ENCODE measurements at regions not wholly inside any gene's neighbourhood (a gene's known extent, or its start where the extent isn't known, plus 50 kb on each side); places are given as distances from the start of the nearest gene placed in this dataset.

DNA sequence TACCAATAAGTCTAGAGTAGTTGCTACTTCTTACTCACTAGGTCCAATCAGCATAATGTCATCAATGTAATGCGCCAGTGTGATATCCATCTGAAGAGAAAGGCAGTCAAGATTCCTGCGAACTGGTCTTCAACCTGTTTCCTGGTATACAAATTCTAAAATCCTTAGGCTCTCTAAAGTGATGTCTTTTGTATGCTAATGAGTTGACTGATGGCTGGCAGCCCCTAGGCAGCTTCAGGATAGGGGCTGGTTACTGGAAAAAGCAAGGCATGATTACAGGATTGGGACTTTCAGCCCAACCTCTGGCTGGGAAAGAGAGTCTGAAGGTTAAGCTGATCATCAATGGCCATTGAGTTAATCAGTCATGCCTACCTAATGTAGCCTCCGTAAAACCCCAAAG is 250.2 kb upstream of the PTER start:
- no CpG with 5 or more reads among the region's 3 CpGs for WGBS (ENCODE audit: extremely low coverage, insufficient coverage, low lambda C conversion rate)
- H2BK120ac ChIP-seq (ENCODE audit: low read depth, low read length), result no peak overlapping the region
- no peaks in the 10 kb centered on the region for H3K79me2 ChIP-seq (ENCODE audit: control insufficient read depth, insufficient read depth, low read length)
- no peaks in the 10 kb centered on the region for H3K4me1 ChIP-seq (ENCODE audit: control insufficient read depth, low read depth, low read length)
- no peak overlapping the region for H3K18ac ChIP-seq (ENCODE audit: low read length)
- H3K4me3 ChIP-seq (ENCODE audit: low read length), result no peak overlapping the region
- H3K27me3 ChIP-seq (ENCODE audit: insufficient read depth, low read length, poor library complexity), result no peaks in the 10 kb centered on the region
- H3K23ac ChIP-seq (ENCODE audit: low read length), result no peak overlapping the region
- no peak overlapping the region for H2BK15ac ChIP-seq (replicated peaks; ENCODE audit: low read depth)
- DNase-seq, result peak; percentile 57
- H3K4ac ChIP-seq (ENCODE audit: low read depth, low read length), result no peak overlapping the region
- H4K5ac ChIP-seq (ENCODE audit: low read length), result no peak overlapping the region
- H2AK5ac ChIP-seq (ENCODE audit: low read length), result no peak overlapping the region
- H3K9ac ChIP-seq (ENCODE audit: low read length), result no peak overlapping the region
- H3K36me3 ChIP-seq (ENCODE audit: control insufficient read depth, insufficient read depth, low read length), result no peaks in the 10 kb centered on the region
- H4K8ac ChIP-seq (ENCODE audit: low read depth, low read length), result no peak overlapping the region
- no peak overlapping the region for H3K27ac ChIP-seq (ENCODE audit: low read depth, low read length)
- no peak overlapping the region for H3K4me2 ChIP-seq (ENCODE audit: low read length)
- H3K79me1 ChIP-seq (ENCODE audit: low read length), result no peaks in the 10 kb centered on the region
- no peak overlapping the region for H3K56ac ChIP-seq (ENCODE audit: low read length)
- no peak overlapping the region for H2BK5ac ChIP-seq (ENCODE audit: low read length)

DNA sequence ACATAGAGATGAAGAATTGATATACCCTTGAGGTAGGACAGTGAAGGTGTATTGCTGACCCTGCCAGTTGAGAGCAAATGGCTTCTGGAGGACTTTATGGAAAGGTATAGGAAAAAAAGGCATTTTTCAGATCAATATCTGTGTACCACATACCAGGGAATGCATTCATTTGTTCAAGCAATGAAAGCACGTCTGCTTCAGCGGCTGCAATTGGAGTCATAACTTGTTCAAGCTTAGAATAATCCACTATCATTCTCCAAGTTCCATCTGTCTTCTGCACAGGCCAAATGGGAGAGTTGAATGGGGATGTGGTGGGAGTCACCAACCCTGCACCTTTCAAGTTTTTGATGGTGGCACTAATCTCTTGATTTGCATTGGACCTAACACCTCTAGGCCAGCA is 249.6 kb upstream of the PTER start:
- WGBS (ENCODE audit: extremely low coverage, insufficient coverage, low lambda C conversion rate), result no CpG with 5 or more reads among the region's 2 CpGs
- Histone ChIP-seq H4K5ac (ENCODE audit: low read length) (no peak overlapping the region), H3K79me2 (ENCODE audit: control insufficient read depth, insufficient read depth, low read length) (no peaks in the 10 kb centered on the region), H3K79me1 (ENCODE audit: low read length) (no peaks in the 10 kb centered on the region), H3K9ac (ENCODE audit: low read length) (no peak overlapping the region), H2BK120ac (ENCODE audit: low read depth, low read length) (no peak overlapping the region), H4K8ac (ENCODE audit: low read depth, low read length) (no peak overlapping the region), H2BK15ac (replicated peaks; ENCODE audit: low read depth) (no peak overlapping the region), H3K27ac (ENCODE audit: low read depth, low read length) (no peak overlapping the region), H3K18ac (ENCODE audit: low read length) (no peak overlapping the region), H3K4ac (ENCODE audit: low read depth, low read length) (no peak overlapping the region), H3K56ac (ENCODE audit: low read length) (no peak overlapping the region), H3K27me3 (ENCODE audit: insufficient read depth, low read length, poor library complexity) (no peaks in the 10 kb centered on the region), H2BK5ac (ENCODE audit: low read length) (no peak overlapping the region), H3K36me3 (ENCODE audit: control insufficient read depth, insufficient read depth, low read length) (no peaks in the 10 kb centered on the region), H3K4me1 (ENCODE audit: control insufficient read depth, low read depth, low read length) (no peaks in the 10 kb centered on the region), H3K4me3 (ENCODE audit: low read length) (no peak overlapping the region), H2AK5ac (ENCODE audit: low read length) (no peak overlapping the region), H3K4me2 (ENCODE audit: low read length) (no peak overlapping the region), H3K23ac (ENCODE audit: low read length) (no peak overlapping the region)
- no peak for DNase-seq

GRCh38 chr10:16192337-16192736 is 244.5 kb upstream of the PTER start:
- Histone ChIP-seq H3K79me1 (ENCODE audit: low read length) (no peaks in the 10 kb centered on the region), H3K56ac (ENCODE audit: low read length) (no peak overlapping the region), H4K8ac (ENCODE audit: low read depth, low read length) (no peak overlapping the region), H3K23ac (ENCODE audit: low read length) (no peak overlapping the region), H2AK5ac (ENCODE audit: low read length) (no peak overlapping the region), H3K4ac (ENCODE audit: low read depth, low read length) (no peak overlapping the region), H3K4me3 (ENCODE audit: low read length) (no peak overlapping the region), H3K27ac (ENCODE audit: low read depth, low read length) (no peak overlapping the region), H3K36me3 (ENCODE audit: control insufficient read depth, insufficient read depth, low read length) (no peaks in the 10 kb centered on the region), H2BK15ac (replicated peaks; ENCODE audit: low read depth) (no peak overlapping the region), H4K5ac (ENCODE audit: low read length) (no peak overlapping the region), H3K27me3 (ENCODE audit: insufficient read depth, low read length, poor library complexity) (no peaks in the 10 kb centered on the region), H3K4me1 (ENCODE audit: control insufficient read depth, low read depth, low read length) (no peaks in the 10 kb centered on the region), H3K18ac (ENCODE audit: low read length) (no peak overlapping the region), H2BK5ac (ENCODE audit: low read length) (no peak overlapping the region), H3K79me2 (ENCODE audit: control insufficient read depth, insufficient read depth, low read length) (no peaks in the 10 kb centered on the region), H2BK120ac (ENCODE audit: low read depth, low read length) (no peak overlapping the region), H3K9ac (ENCODE audit: low read length) (no peak overlapping the region), H3K4me2 (ENCODE audit: low read length) (no peak overlapping the region)
- peak; percentile 3 for DNase-seq
- no CpG with 5 or more reads among the region's 5 CpGs for WGBS (ENCODE audit: extremely low coverage, insufficient coverage, low lambda C conversion rate)

- peak overlapping the region; percentile 78 for H3K27ac ChIP-seq (ENCODE audit: low read depth, low read length)
- no peak overlapping the region for H3K4me3 ChIP-seq (ENCODE audit: low read length)
- no peak overlapping the region for H3K9ac ChIP-seq (ENCODE audit: low read length)
- H3K4me2 ChIP-seq (ENCODE audit: low read length), result no peak overlapping the region
- no peak overlapping the region for H4K8ac ChIP-seq (ENCODE audit: low read depth, low read length)
- no peaks in the 10 kb centered on the region for H3K27me3 ChIP-seq (ENCODE audit: insufficient read depth, low read length, poor library complexity)
- H2BK15ac ChIP-seq (replicated peaks; ENCODE audit: low read depth), result no peak overlapping the region
- DNase-seq, result peak; percentile 94
- no peak overlapping the region for H2AK5ac ChIP-seq (ENCODE audit: low read length)
- no CpG with 5 or more reads among the region's 3 CpGs for WGBS (ENCODE audit: extremely low coverage, insufficient coverage, low lambda C conversion rate)
- no peak overlapping the region for H4K5ac ChIP-seq (ENCODE audit: low read length)
- no peak overlapping the region for H3K4ac ChIP-seq (ENCODE audit: low read depth, low read length)
- H3K56ac ChIP-seq (ENCODE audit: low read length), result no peak overlapping the region
- no peak overlapping the region for H2BK5ac ChIP-seq (ENCODE audit: low read length)
- H2BK120ac ChIP-seq (ENCODE audit: low read depth, low read length), result no peak overlapping the region
- no peaks in the 10 kb centered on the region for H3K79me1 ChIP-seq (ENCODE audit: low read length)
- peak overlapping the region; percentile 70 for H3K18ac ChIP-seq (ENCODE audit: low read length)
- H3K79me2 ChIP-seq (ENCODE audit: control insufficient read depth, insufficient read depth, low read length), result no peaks in the 10 kb centered on the region
- no peaks in the 10 kb centered on the region for H3K4me1 ChIP-seq (ENCODE audit: control insufficient read depth, low read depth, low read length)
- no peak overlapping the region for H3K23ac ChIP-seq (ENCODE audit: low read length)
- no peaks in the 10 kb centered on the region for H3K36me3 ChIP-seq (ENCODE audit: control insufficient read depth, insufficient read depth, low read length)
These were observed 243.6 kb upstream of the PTER start for GRCh38 chr10:16193241-16193640.

DNA sequence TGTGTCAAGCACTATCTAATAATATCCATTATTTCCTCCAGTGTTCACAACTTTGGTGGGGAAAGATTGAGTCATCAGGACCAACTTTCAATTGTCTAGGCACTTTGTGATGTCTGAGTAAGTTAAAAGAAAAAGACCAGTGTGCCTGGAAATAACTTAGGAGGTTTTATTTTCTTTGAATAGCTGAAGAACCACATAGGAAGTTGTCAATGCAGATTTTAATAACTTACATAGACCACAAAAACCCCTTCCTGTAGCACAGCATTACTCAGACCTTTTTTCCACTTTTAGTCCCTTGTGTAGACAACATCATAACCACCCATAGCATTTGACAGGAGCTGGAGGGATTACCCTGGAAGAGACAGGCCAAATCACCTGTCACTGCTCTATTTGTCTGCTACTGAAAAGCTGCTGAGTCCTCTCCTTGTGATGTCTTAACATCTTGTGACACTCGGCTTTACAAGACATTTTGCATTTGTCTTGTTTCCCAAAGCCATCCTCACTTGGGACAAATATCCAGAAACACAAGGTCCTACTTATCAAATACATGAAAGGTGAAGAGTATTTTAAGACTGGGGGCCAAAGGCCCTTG is 241.5 kb upstream of the PTER start:
- Histone ChIP-seq H3K4me3 (ENCODE audit: low read length) (no peak overlapping the region), H3K4me2 (ENCODE audit: low read length) (no peak overlapping the region), H3K79me1 (ENCODE audit: low read length) (no peaks in the 10 kb centered on the region), H3K23ac (ENCODE audit: low read length) (no peak overlapping the region), H2AK5ac (ENCODE audit: low read length) (no peak overlapping the region), H3K79me2 (ENCODE audit: control insufficient read depth, insufficient read depth, low read length) (no peaks in the 10 kb centered on the region), H3K4ac (ENCODE audit: low read depth, low read length) (no peak overlapping the region), H3K27me3 (ENCODE audit: insufficient read depth, low read length, poor library complexity) (no peaks in the 10 kb centered on the region), H3K36me3 (ENCODE audit: control insufficient read depth, insufficient read depth, low read length) (no peaks in the 10 kb centered on the region), H4K8ac (ENCODE audit: low read depth, low read length) (no peak overlapping the region), H3K27ac (ENCODE audit: low read depth, low read length) (no peak overlapping the region), H3K9ac (ENCODE audit: low read length) (no peak overlapping the region), H4K5ac (ENCODE audit: low read length) (no peak overlapping the region), H3K4me1 (ENCODE audit: control insufficient read depth, low read depth, low read length) (no peaks in the 10 kb centered on the region), H2BK15ac (replicated peaks; ENCODE audit: low read depth) (no peak overlapping the region), H2BK120ac (ENCODE audit: low read depth, low read length) (no peak overlapping the region), H3K18ac (ENCODE audit: low read length) (no peak overlapping the region), H3K56ac (ENCODE audit: low read length) (no peak overlapping the region), H2BK5ac (ENCODE audit: low read length) (no peak overlapping the region)
- DNase-seq, result no peak
- no CpG with 5 or more reads among the region's 1 CpG for WGBS (ENCODE audit: extremely low coverage, insufficient coverage, low lambda C conversion rate)

- H3K4me1 ChIP-seq (ENCODE audit: control insufficient read depth, low read depth, low read length), result no peaks in the 10 kb centered on the region
- no peak overlapping the region for H4K5ac ChIP-seq (ENCODE audit: low read length)
- DNase-seq, result no peak
- H2BK15ac ChIP-seq (replicated peaks; ENCODE audit: low read depth), result no peak overlapping the region
- no peak overlapping the region for H3K18ac ChIP-seq (ENCODE audit: low read length)
- no peak overlapping the region for H3K23ac ChIP-seq (ENCODE audit: low read length)
- no peak overlapping the region for H4K8ac ChIP-seq (ENCODE audit: low read depth, low read length)
- no peaks in the 10 kb centered on the region for H3K36me3 ChIP-seq (ENCODE audit: control insufficient read depth, insufficient read depth, low read length)
- no peak overlapping the region for H3K56ac ChIP-seq (ENCODE audit: low read length)
- no peak overlapping the region for H2AK5ac ChIP-seq (ENCODE audit: low read length)
- no peak overlapping the region for H3K4ac ChIP-seq (ENCODE audit: low read depth, low read length)
- no peaks in the 10 kb centered on the region for H3K27me3 ChIP-seq (ENCODE audit: insufficient read depth, low read length, poor library complexity)
- H3K79me2 ChIP-seq (ENCODE audit: control insufficient read depth, insufficient read depth, low read length), result no peaks in the 10 kb centered on the region
- no CpG with 5 or more reads among the region's 2 CpGs for WGBS (ENCODE audit: extremely low coverage, insufficient coverage, low lambda C conversion rate)
- no peak overlapping the region for H2BK120ac ChIP-seq (ENCODE audit: low read depth, low read length)
- no peak overlapping the region for H3K4me3 ChIP-seq (ENCODE audit: low read length)
- no peak overlapping the region for H3K27ac ChIP-seq (ENCODE audit: low read depth, low read length)
- H3K9ac ChIP-seq (ENCODE audit: low read length), result no peak overlapping the region
- H3K4me2 ChIP-seq (ENCODE audit: low read length), result no peak overlapping the region
- no peaks in the 10 kb centered on the region for H3K79me1 ChIP-seq (ENCODE audit: low read length)
- H2BK5ac ChIP-seq (ENCODE audit: low read length), result no peak overlapping the region
These were observed 240.9 kb upstream of the PTER start for GRCh38 chr10:16195894-16196293.

All from mesendoderm (in vitro differentiated cells).